NOMO-1 treated with DMSO at 0.1 percent for 48 hours (cell line): ENCODE measurements at regions not wholly inside any gene's neighbourhood (a gene's known extent, or its start where the extent isn't known, plus 50 kb on each side); places are given as distances from the start of the nearest gene placed in this dataset.
A peak's percentile ranks its signal among the peaks of the same experiment; 100 is the strongest.
"Not testable (repeated sequence)": the region's sequence is repeated elsewhere in the genome, so short reads cannot be mapped to it uniquely, and the experiment has no call there.

Experiments
- DNase-seq: peaks from one replicate; lab custom pipeline; 2025; ENCODE audit not compliant: unreplicated experiment; lab: John Stamatoyannopoulos, UW

- no peak for DNase-seq
Observed at GRCh38 chr4:83732114-83732635, 196.3 kb downstream of the GPAT3 start.

GRCh38 chr4:83731609-83732008 is 195.7 kb downstream of the GPAT3 start:
- no peak for DNase-seq

GRCh38 chr4:83730958-83731357 is 195.1 kb downstream of the GPAT3 start:
- DNase-seq, result not testable (repeated sequence)

- no peak for DNase-seq
Observed at GRCh38 chr4:83728191-83728590, 192.3 kb downstream of the GPAT3 start.

GRCh38 chr4:83725336-83726085 is 189.6 kb downstream of the GPAT3 start:
- DNase-seq, result no peak

- DNase-seq, result no peak
Observed at GRCh38 chr4:83724485-83725335, 188.8 kb downstream of the GPAT3 start.

- peak; percentile 63 for DNase-seq
Observed at GRCh38 chr4:83723609-83724008, 187.7 kb downstream of the GPAT3 start.

GRCh38 chr4:83722730-83723269 is 186.9 kb downstream of the GPAT3 start:
- no peak for DNase-seq

GRCh38 chr4:83716874-83717273 is 181.0 kb downstream of the GPAT3 start:
- DNase-seq, result peak; percentile 88

- no peak for DNase-seq
Observed at GRCh38 chr4:83712890-83713289, 177.0 kb downstream of the GPAT3 start.

- DNase-seq, result no peak
Observed at GRCh38 chr4:83709627-83710026, 173.7 kb downstream of the GPAT3 start.

- no peak for DNase-seq
Observed at GRCh38 chr4:83708500-83709175, 172.7 kb downstream of the GPAT3 start.

- no peak for DNase-seq
Observed at GRCh38 chr4:83704786-83705185, 168.9 kb downstream of the GPAT3 start.

GRCh38 chr4:83703752-83704151 is 167.8 kb downstream of the GPAT3 start:
- DNase-seq, result no peak

- DNase-seq, result no peak
Observed at GRCh38 chr4:83701041-83701440, 165.1 kb downstream of the GPAT3 start.

- DNase-seq, result no peak
Observed at GRCh38 chr4:83699358-83699757, 163.4 kb downstream of the GPAT3 start.

GRCh38 chr4:83692028-83692427 is 156.1 kb downstream of the GPAT3 start:
- no peak for DNase-seq

- DNase-seq, result no peak
Observed at GRCh38 chr4:83686166-83686565, 150.3 kb downstream of the GPAT3 start.

- no peak for DNase-seq
Observed at GRCh38 chr4:83679692-83680091, 143.8 kb downstream of the GPAT3 start.

GRCh38 chr4:83679254-83679653 is 143.3 kb downstream of the GPAT3 start:
- DNase-seq, result no peak

- DNase-seq, result no peak
Observed at GRCh38 chr4:83677656-83678055, 141.7 kb downstream of the GPAT3 start.
